GM23338 (cell line): ENCODE measurements at regions not wholly inside any gene's neighbourhood (a gene's known extent, or its start where the extent isn't known, plus 50 kb on each side); places are given as distances from the start of the nearest gene placed in this dataset.

ENCODE experiments used
- ATAC-seq: fragments of 200-7000 bp; cut with Tn5 transposase; 3 replicates; pipeline ENCODE4 v1.9.1; 2020
- DNase-seq: peaks from one replicate; pipeline ENCODE4 v3.0.0-alpha.2; 2015; ENCODE audit warnings: low spot score
- H2AFZ ChIP-seq: fragments of 200-600 bp; sonication (generic); 2 replicates; pipeline ENCODE4 v1.8.0; 2016; ENCODE audit warnings: antibody characterized with exemption, mild to moderate bottlenecking, moderate library complexity
- H3F3A ChIP-seq: fragments of 200-600 bp; sonication (generic); replicated peaks from 2 replicates; pipeline ENCODE4 v1.8.0; 2017; ENCODE audit warnings: antibody characterized with exemption, mixed run types, low read depth
- H3K27ac ChIP-seq: fragments of 200-600 bp; sonication (generic); 2 replicates; pipeline ENCODE4 v1.6.1; 2016; ENCODE audit warnings: low read depth
- H3K27me3 ChIP-seq: fragments of 200-600 bp; sonication (generic); 2 replicates; pipeline ENCODE4 v1.8.0; 2016; ENCODE audit warnings: mild to moderate bottlenecking, mixed run types, moderate library complexity; ENCODE audit not compliant: insufficient read depth
- H3K36me3 ChIP-seq: fragments of 200-600 bp; sonication (generic); 2 replicates; pipeline ENCODE4 v1.8.0; 2016; ENCODE audit warnings: mild to moderate bottlenecking; ENCODE audit not compliant: insufficient read depth
- H3K4me1 ChIP-seq: fragments of 200-600 bp; sonication (generic); 2 replicates; pipeline ENCODE4 v1.8.0; 2016; ENCODE audit warnings: mild to moderate bottlenecking, moderate library complexity; ENCODE audit not compliant: insufficient read depth
- H3K4me2 ChIP-seq: fragments of 200-600 bp; sonication (generic); 2 replicates; pipeline ENCODE4 v1.7.1; 2017; ENCODE audit warnings: mixed run types
- H3K4me3 ChIP-seq: fragments of 200-600 bp; sonication (generic); 2 replicates; pipeline ENCODE4 v1.6.1; 2016; ENCODE audit warnings: mixed run types
- H3K79me2 ChIP-seq: fragments of 200-600 bp; sonication (generic); replicated peaks from 2 replicates; pipeline ENCODE4 v1.8.0; 2017; ENCODE audit warnings: mild to moderate bottlenecking; ENCODE audit not compliant: insufficient read depth
- H3K9me2 ChIP-seq: fragments of 200-600 bp; sonication (generic); 2 replicates; pipeline ENCODE4 v1.8.0; 2017; ENCODE audit not compliant: insufficient read depth
- H4K20me1 ChIP-seq: fragments of 200-600 bp; sonication (generic); replicated peaks from 2 replicates; pipeline ENCODE4 v1.8.0; 2017; ENCODE audit warnings: mild to moderate bottlenecking; ENCODE audit not compliant: insufficient read depth
- H3K27ac Mint-ChIP-seq: 2 replicates; pipeline ENCODE4 v1.8.0; 2020; ENCODE audit warnings: inconsistent platforms, mild to moderate bottlenecking, moderate library complexity, mixed read lengths
- H3K27me3 Mint-ChIP-seq: 3 replicates; pipeline ENCODE4 v1.8.0; 2022; ENCODE audit warnings: low read depth, mild to moderate bottlenecking, moderate library complexity, mixed read lengths, inconsistent platforms; ENCODE audit not compliant: insufficient read depth, poor library complexity
- H3K36me3 Mint-ChIP-seq: 3 replicates; pipeline ENCODE4 v1.8.0; 2021; ENCODE audit warnings: low read depth, mild to moderate bottlenecking, inconsistent platforms, moderate library complexity, mixed read lengths
- H3K4me1 Mint-ChIP-seq: 3 replicates; pipeline ENCODE4 v1.8.0; 2020; ENCODE audit warnings: mild to moderate bottlenecking, inconsistent platforms, mixed read lengths
- H3K4me3 Mint-ChIP-seq: 3 replicates; pipeline ENCODE4 v1.8.0; 2021; ENCODE audit warnings: moderate library complexity, mild to moderate bottlenecking, inconsistent platforms, mixed read lengths
- H3K9me3 Mint-ChIP-seq: 3 replicates; pipeline ENCODE4 v1.8.0; 2020; ENCODE audit warnings: moderate library complexity, mild to moderate bottlenecking, inconsistent platforms, mixed read lengths
- CREB1 ChIP-seq: fragments of 250-450 bp; sonication (Bioruptor Pico); IDR thresholded peaks from 2 replicates; pipeline ENCODE4 v1.5.0; 2020; ENCODE audit warnings: low read depth, mild to moderate bottlenecking, moderate library complexity
- ETS1 ChIP-seq: IDR thresholded peaks from 2 replicates; pipeline ENCODE4 v1.6.1; 2016; ENCODE audit warnings: antibody characterized with exemption
- EZH2 ChIP-seq: fragments of 200-600 bp; sonication (generic); IDR thresholded peaks from one replicate; pipeline ENCODE4 v1.8.0; 2017; ENCODE audit warnings: antibody characterized with exemption, mild to moderate bottlenecking, low read depth; ENCODE audit not compliant: unreplicated experiment
- EZH2phosphoT487 ChIP-seq: fragments of 200-600 bp; sonication (generic); IDR thresholded peaks from one replicate; pipeline ENCODE4 v1.8.1; 2018; ENCODE audit warnings: antibody characterized with exemption; ENCODE audit not compliant: unreplicated experiment
- NANOG ChIP-seq: IDR thresholded peaks from 2 replicates; pipeline ENCODE4 v1.6.1; 2016; ENCODE audit warnings: antibody characterized with exemption, borderline replicate concordance
- POLR2AphosphoS5 ChIP-seq: IDR thresholded peaks from 2 replicates; pipeline ENCODE4 v1.6.1; 2016; ENCODE audit warnings: antibody characterized with exemption, low read depth
- STAT1 ChIP-seq: IDR thresholded peaks from one replicate; pipeline ENCODE4 v1.6.1; 2016; ENCODE audit warnings: antibody characterized with exemption; ENCODE audit not compliant: unreplicated experiment
- ZNF114 ChIP-seq: fragments of 250-450 bp; sonication (Bioruptor Pico); IDR thresholded peaks from 2 replicates; pipeline ENCODE4 v1.5.0; 2020; ENCODE audit warnings: mild to moderate bottlenecking, moderate library complexity
- ZNF331 ChIP-seq: fragments of 250-450 bp; sonication (Bioruptor Pico); IDR thresholded peaks from 2 replicates; pipeline ENCODE4 v1.5.0; 2020; ENCODE audit warnings: low read depth, mild to moderate bottlenecking, moderate library complexity
- TF ChIP-seq, protein P1 (sequence below), 2 experiments: fragments of 200-600 bp in 1 of 2; sonication (generic) in 1 of 2; conservative IDR thresholded peaks; 2 replicates each; pipeline versions ENCODE4 v1.5.1 to v1.6.1; 2016 to 2017; ENCODE audit warnings: antibody characterized with exemption in 2 of 2, low read depth in 2 of 2, mild to moderate bottlenecking in 2 of 2, moderate library complexity in 1 of 2
- TF ChIP-seq, protein P2 (sequence below): IDR thresholded peaks from one replicate; pipeline ENCODE4 v1.6.1; 2018; ENCODE audit warnings: antibody characterized with exemption; ENCODE audit not compliant: unreplicated experiment

DNA sequence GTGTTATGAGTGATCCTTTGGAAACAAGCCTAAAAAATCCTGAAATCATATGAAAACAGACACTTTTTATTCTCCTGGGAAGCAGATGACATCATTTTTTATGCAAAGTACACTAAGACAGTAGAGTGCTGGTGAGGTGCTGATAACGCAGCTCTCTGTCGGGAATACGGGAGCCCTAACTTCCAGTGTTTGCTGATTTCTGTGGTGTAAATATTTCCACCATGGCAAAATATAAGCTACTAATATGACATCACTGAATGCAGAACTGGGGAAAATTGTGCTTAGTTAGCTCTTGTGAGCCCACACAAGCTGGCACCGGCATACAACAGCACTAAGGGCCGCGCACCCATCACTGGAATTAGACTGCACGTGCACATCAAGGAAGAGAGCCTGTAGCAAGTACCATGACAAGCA, 82.6 kb downstream of the FAM76B start (continued):
- TF ChIP-seq, protein P1, sequence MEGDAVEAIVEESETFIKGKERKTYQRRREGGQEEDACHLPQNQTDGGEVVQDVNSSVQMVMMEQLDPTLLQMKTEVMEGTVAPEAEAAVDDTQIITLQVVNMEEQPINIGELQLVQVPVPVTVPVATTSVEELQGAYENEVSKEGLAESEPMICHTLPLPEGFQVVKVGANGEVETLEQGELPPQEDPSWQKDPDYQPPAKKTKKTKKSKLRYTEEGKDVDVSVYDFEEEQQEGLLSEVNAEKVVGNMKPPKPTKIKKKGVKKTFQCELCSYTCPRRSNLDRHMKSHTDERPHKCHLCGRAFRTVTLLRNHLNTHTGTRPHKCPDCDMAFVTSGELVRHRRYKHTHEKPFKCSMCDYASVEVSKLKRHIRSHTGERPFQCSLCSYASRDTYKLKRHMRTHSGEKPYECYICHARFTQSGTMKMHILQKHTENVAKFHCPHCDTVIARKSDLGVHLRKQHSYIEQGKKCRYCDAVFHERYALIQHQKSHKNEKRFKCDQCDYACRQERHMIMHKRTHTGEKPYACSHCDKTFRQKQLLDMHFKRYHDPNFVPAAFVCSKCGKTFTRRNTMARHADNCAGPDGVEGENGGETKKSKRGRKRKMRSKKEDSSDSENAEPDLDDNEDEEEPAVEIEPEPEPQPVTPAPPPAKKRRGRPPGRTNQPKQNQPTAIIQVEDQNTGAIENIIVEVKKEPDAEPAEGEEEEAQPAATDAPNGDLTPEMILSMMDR (conservative IDR thresholded peaks at IDR 0.05; ENCODE audit: low read depth in 2 of 2): no peak
- TF ChIP-seq ZNF114 (CRISPR knock-in tag) (no peak), EZH2 (no peak), POLR2AphosphoS5 (no peak), STAT1 (no peak), ETS1 (no peak), ZNF331 (CRISPR knock-in tag) (no peak), EZH2phosphoT487 (no peak), NANOG (no peak)
- TF ChIP-seq, protein P2, sequence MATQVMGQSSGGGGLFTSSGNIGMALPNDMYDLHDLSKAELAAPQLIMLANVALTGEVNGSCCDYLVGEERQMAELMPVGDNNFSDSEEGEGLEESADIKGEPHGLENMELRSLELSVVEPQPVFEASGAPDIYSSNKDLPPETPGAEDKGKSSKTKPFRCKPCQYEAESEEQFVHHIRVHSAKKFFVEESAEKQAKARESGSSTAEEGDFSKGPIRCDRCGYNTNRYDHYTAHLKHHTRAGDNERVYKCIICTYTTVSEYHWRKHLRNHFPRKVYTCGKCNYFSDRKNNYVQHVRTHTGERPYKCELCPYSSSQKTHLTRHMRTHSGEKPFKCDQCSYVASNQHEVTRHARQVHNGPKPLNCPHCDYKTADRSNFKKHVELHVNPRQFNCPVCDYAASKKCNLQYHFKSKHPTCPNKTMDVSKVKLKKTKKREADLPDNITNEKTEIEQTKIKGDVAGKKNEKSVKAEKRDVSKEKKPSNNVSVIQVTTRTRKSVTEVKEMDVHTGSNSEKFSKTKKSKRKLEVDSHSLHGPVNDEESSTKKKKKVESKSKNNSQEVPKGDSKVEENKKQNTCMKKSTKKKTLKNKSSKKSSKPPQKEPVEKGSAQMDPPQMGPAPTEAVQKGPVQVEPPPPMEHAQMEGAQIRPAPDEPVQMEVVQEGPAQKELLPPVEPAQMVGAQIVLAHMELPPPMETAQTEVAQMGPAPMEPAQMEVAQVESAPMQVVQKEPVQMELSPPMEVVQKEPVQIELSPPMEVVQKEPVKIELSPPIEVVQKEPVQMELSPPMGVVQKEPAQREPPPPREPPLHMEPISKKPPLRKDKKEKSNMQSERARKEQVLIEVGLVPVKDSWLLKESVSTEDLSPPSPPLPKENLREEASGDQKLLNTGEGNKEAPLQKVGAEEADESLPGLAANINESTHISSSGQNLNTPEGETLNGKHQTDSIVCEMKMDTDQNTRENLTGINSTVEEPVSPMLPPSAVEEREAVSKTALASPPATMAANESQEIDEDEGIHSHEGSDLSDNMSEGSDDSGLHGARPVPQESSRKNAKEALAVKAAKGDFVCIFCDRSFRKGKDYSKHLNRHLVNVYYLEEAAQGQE: no peak

DNA sequence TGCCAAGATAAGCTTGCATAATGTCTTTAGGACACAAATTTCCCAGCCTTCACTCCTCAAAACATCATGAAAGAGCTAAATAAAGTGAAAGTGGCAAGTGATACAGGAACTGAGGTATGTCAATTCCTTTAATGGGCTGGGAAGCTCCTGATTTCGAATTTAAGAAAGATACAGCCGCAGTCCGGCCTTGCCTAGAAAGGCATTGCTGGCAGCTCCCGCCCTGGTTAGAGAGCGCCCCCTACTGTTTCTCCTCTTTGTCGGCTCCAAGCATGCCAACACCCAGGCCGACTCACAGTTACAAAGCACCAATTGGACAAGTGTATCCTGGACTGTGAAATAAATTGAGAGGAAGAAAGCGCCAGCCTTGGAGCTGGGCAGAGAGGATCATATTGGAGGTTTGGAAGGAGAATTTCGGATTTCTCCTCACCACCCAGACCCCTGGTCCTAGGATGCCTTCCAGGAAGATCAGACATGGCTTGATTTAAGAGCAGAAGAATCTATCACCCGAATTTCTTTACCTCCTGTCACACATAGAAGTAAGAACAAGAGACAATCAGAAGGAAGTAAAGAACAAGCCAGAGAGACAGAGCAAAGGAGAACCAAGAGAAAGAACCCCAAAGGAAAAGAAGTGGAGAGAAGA, 84.0 kb downstream of the FAM76B start:
- no peaks in the 10 kb centered on the region for H3F3A ChIP-seq
- Mint-ChIP-seq H3K4me3 (no peak overlapping the region), H3K4me1 (peaks cover 2% of the 10 kb centered on the region; the same call in 1 of the 3 replicates), H3K27ac (no peak overlapping the region), H3K27me3 (no peaks in the 10 kb centered on the region), H3K36me3 (no peaks in the 10 kb centered on the region), H3K9me3 (no peaks in the 10 kb centered on the region)
- no peaks in the 10 kb centered on the region for H3K27me3 ChIP-seq
- no peaks in the 10 kb centered on the region for H3K36me3 ChIP-seq
- H3K27ac ChIP-seq: no peak overlapping the region
- TF ChIP-seq, protein P1 (conservative IDR thresholded peaks at IDR 0.05; ENCODE audit: low read depth in 2 of 2): peak; percentile 86 to 93
- no peak for TF ChIP-seq CREB1
- H3K4me3 ChIP-seq: no peak overlapping the region
- ATAC-seq (peak; percentile 99), DNase-seq (peak; percentile 97)
- H3K79me2 ChIP-seq: no peaks in the 10 kb centered on the region
- no peak overlapping the region for H3K4me2 ChIP-seq
- H3K4me1 ChIP-seq: no peaks in the 10 kb centered on the region
- H3K9me2 ChIP-seq: no peaks in the 10 kb centered on the region
- H2AFZ ChIP-seq: no peak overlapping the region
- H4K20me1 ChIP-seq: no peaks in the 10 kb centered on the region
